ENCODE measurements at regions not wholly inside any gene's neighbourhood (a gene's known extent, or its start where the extent isn't known, plus 50 kb on each side); places are given as distances from the start of the nearest gene placed in this dataset.

DNA sequence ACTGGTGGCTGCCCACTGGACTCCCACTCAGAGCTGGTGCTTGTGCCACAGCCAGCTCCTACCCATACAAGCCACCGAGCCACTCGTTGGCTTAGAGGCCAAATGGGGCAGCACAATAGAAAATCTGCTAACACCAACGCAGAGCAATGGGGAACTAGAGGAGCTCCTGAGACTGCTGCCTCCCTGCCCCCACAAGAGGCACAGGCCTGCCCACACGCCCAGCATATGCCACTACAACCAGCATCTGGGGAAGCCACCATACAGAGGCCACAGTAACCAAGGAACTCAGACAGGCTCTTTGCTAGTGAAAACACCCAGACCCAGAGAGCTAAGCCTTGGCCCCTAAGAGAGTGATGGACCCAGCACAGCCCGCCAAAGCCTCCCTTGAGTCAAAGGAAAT, 231.2 kb upstream of the RAB6C start:
- DNase-seq (ENCODE audit: low spot score in 2 of 2) = peak in 1 of 2 donors; percentile 80
- no peak overlapping the region for H3K4me3 ChIP-seq (ENCODE audit: low read depth, poor library complexity, severe bottlenecking)
- TF ChIP-seq POLR2A (IDR thresholded peaks at IDR 0.05) = no peak
- TF ChIP-seq, protein P1, sequence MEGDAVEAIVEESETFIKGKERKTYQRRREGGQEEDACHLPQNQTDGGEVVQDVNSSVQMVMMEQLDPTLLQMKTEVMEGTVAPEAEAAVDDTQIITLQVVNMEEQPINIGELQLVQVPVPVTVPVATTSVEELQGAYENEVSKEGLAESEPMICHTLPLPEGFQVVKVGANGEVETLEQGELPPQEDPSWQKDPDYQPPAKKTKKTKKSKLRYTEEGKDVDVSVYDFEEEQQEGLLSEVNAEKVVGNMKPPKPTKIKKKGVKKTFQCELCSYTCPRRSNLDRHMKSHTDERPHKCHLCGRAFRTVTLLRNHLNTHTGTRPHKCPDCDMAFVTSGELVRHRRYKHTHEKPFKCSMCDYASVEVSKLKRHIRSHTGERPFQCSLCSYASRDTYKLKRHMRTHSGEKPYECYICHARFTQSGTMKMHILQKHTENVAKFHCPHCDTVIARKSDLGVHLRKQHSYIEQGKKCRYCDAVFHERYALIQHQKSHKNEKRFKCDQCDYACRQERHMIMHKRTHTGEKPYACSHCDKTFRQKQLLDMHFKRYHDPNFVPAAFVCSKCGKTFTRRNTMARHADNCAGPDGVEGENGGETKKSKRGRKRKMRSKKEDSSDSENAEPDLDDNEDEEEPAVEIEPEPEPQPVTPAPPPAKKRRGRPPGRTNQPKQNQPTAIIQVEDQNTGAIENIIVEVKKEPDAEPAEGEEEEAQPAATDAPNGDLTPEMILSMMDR (IDR thresholded peaks at IDR 0.05) = no peak
- intact Hi-C loops (cut with DNase I; ENCODE audit: low total_unique reads) = no loop called here
- WGBS, 2 donors = 51 to 66% methylated on average over 5 of the region's 5 CpGs

DNA sequence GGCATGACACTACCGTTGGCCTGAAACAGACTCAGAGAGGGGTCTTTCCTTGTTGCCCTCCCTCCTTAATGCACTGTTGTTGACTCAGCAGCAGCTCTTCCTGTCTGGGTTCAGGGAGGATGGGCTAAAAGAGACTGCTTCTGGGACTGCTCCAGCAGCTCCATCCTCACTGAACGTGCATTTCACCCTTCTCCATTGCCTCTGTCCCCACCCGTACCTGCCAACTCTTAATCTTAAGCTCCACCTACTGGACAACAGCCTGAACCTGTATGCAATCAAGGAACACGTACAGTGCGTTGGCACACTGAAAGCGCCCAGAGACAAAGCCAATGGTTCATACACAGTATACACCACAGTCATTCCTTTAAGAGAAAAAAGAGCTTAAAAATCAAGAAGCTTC, 230.8 kb upstream of the RAB6C start:
- H3K4me3 ChIP-seq (ENCODE audit: low read depth, poor library complexity, severe bottlenecking) = no peak overlapping the region
- TF ChIP-seq, protein P1 (IDR thresholded peaks at IDR 0.05) = no peak
- no peak for TF ChIP-seq POLR2A (IDR thresholded peaks at IDR 0.05)
- no peak for DNase-seq (ENCODE audit: low spot score in 2 of 2)
- 28 to 34% methylated on average over 6 of the region's 6 CpGs for WGBS, 2 donors
- intact Hi-C loops (cut with DNase I; ENCODE audit: low total_unique reads) = no loop called here

DNA sequence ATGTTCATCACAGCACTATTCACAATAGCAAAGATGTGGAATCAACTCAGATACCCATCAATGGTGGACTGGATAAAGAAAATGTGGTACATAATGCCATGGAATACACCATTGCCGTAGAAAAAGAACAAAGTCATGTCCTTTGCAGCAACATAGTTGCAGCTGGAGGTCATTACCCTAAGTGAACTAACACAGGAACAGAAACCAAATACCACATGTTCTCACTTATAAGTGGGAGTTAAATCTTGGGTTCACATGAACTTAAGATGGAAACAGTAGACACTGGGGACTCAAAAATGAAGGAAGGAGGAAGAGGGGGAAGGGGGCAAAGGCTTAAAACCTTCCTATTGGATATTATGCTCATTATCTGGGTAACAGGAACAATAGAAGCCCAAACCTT, 228.1 kb upstream of the RAB6C start:
- intact Hi-C loops (cut with DNase I; ENCODE audit: low total_unique reads) = no loop called here
- WGBS, 2 donors = 45 to 56% methylated on average over 1 of the region's 1 CpG
- H3K4me3 ChIP-seq (ENCODE audit: low read depth, poor library complexity, severe bottlenecking) = no peak overlapping the region
- DNase-seq (ENCODE audit: low spot score in 2 of 2) = no peak
- no peak for TF ChIP-seq POLR2A (IDR thresholded peaks at IDR 0.05)
- TF ChIP-seq, protein P1 (IDR thresholded peaks at IDR 0.05) = no peak

DNA sequence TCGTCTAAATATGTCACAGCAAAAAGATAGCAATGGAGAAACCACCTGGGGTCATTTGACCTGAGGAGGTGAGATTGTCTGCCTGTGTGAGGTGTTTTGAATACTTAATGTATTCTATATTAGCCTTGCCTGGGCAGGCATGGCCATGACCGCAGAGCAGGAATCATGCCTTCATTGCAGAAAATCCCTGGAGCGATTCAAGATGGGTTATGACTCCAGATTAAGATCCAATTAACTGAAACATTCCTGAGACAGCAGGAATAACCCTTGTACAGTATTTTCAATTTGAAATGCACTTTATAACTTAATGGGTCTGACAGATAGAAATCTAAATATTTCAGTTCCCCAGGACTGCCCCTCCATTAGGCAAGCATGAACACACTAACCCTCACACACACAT, 227.3 kb upstream of the RAB6C start:
- TF ChIP-seq, protein P1 (IDR thresholded peaks at IDR 0.05) = no peak
- TF ChIP-seq POLR2A (IDR thresholded peaks at IDR 0.05) = no peak
- intact Hi-C loops (cut with DNase I; ENCODE audit: low total_unique reads) = no loop called here
- no peak for DNase-seq (ENCODE audit: low spot score in 2 of 2)
- H3K4me3 ChIP-seq (ENCODE audit: low read depth, poor library complexity, severe bottlenecking) = no peak overlapping the region
- 54 to 58% methylated on average over 3 of the region's 3 CpGs for WGBS, 2 donors

DNA sequence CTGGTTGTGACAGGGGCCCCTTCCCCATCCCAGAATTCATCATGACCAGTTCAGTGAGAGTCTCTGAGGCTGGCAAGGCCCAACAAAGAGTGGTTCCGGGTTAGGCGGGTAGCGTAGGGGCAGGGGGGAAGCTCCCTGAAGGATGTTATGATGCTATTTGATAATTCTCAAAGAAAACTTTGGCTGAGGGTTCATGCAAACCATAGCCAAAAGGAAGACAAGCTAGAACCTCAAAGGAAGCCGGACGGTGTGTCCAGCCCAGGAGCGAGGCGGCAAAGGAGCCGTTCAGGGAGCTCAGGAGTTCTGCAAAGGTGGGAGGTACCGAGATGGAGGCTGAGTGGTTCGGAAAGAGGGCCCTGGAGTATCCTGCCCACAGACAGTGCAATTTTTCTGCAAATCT, 226.8 kb upstream of the RAB6C start:
- WGBS, 2 donors = 89 to 93% methylated on average over 10 of the region's 10 CpGs
- intact Hi-C loops (cut with DNase I; ENCODE audit: low total_unique reads) = no loop called here
- no peak overlapping the region for H3K4me3 ChIP-seq (ENCODE audit: low read depth, poor library complexity, severe bottlenecking)
- DNase-seq (ENCODE audit: low spot score in 2 of 2) = no peak
- TF ChIP-seq POLR2A (IDR thresholded peaks at IDR 0.05) = no peak
- TF ChIP-seq, protein P1 (IDR thresholded peaks at IDR 0.05) = no peak

DNA sequence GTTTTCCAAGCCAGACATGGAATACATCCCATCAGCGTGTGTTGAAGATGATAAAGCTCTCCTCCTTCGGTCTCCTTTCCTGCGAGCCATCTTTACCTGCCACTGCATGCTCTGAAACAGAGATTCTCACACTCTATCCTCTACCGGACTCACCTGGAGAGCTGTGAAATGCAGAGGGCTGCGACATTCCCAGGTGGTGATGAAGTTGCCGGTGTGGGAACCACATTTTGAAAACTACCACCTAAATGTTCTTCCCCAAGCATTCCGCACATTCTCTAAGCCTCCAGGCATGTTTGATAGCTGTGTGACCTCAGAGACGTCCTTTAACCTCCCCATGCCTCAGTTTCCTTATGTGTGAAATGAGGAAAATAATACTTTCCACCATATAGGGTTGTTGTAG, 226.2 kb upstream of the RAB6C start:
- 53 to 75% methylated on average over 8 of the region's 8 CpGs for WGBS, 2 donors
- TF ChIP-seq, protein P1 (IDR thresholded peaks at IDR 0.05) = no peak
- TF ChIP-seq POLR2A (IDR thresholded peaks at IDR 0.05) = no peak
- H3K4me3 ChIP-seq (ENCODE audit: low read depth, poor library complexity, severe bottlenecking) = no peak overlapping the region
- DNase-seq (ENCODE audit: low spot score in 2 of 2) = no peak
- intact Hi-C loops (cut with DNase I; ENCODE audit: low total_unique reads) = no loop called here

Measured in lower leg skin (tissue), 4 donors.